Parathyroid adenoma (tissue), 2 donors: ENCODE measurements at regions not wholly inside any gene's neighbourhood (a gene's known extent, or its start where the extent isn't known, plus 50 kb on each side); places are given as distances from the start of the nearest gene placed in this dataset.

Source experiments
- H2AFZ ChIP-seq: fragments of 300-600 bp; sonication (generic); one replicate; pipeline ENCODE4 v1.7.0; 2017; ENCODE audit warnings: antibody characterized with exemption, mild to moderate bottlenecking
- H3K27ac ChIP-seq: fragments of 300-600 bp; sonication (generic); one replicate; pipeline ENCODE4 v1.7.0; 2017
- H3K27me3 ChIP-seq: fragments of 300-600 bp; sonication (generic); one replicate; pipeline ENCODE4 v1.7.0; 2017; ENCODE audit warnings: low read length; ENCODE audit not compliant: control insufficient read depth, insufficient read depth
- H3K36me3 ChIP-seq: fragments of 300-600 bp; sonication (generic); one replicate; pipeline ENCODE4 v1.7.0; 2017; ENCODE audit warnings: low read length; ENCODE audit not compliant: control insufficient read depth, insufficient read depth
- H3K4me1 ChIP-seq: fragments of 300-600 bp; sonication (generic); one replicate; pipeline ENCODE4 v1.7.0; 2017; ENCODE audit warnings: control low read depth
- H3K4me2 ChIP-seq: fragments of 300-600 bp; sonication (generic); one replicate; pipeline ENCODE4 v1.7.0; 2017; ENCODE audit warnings: low read length
- H3K4me3 ChIP-seq: fragments of 300-600 bp; sonication (generic); one replicate; pipeline ENCODE4 v1.7.0; 2017; ENCODE audit warnings: low read depth, low read length
- H3K79me2 ChIP-seq: fragments of 300-600 bp; sonication (generic); one replicate; pipeline ENCODE4 v1.7.0; 2017; ENCODE audit warnings: control low read depth
- H3K9ac ChIP-seq: fragments of 300-600 bp; sonication (generic); one replicate; pipeline ENCODE4 v1.7.0; 2017; ENCODE audit warnings: mild to moderate bottlenecking
- H3K9me3 ChIP-seq: fragments of 300-600 bp; sonication (generic); one replicate; pipeline ENCODE4 v1.7.0; 2017; ENCODE audit warnings: low read length; ENCODE audit not compliant: control insufficient read depth
- TF ChIP-seq, protein P1 (sequence below): fragments of 300-600 bp; sonication (generic); IDR thresholded peaks from one replicate; pipeline ENCODE4 v1.7.0; 2017; ENCODE audit warnings: antibody characterized with exemption, mild to moderate bottlenecking
- donor health status: primary hyperparathyroidism.

DNA sequence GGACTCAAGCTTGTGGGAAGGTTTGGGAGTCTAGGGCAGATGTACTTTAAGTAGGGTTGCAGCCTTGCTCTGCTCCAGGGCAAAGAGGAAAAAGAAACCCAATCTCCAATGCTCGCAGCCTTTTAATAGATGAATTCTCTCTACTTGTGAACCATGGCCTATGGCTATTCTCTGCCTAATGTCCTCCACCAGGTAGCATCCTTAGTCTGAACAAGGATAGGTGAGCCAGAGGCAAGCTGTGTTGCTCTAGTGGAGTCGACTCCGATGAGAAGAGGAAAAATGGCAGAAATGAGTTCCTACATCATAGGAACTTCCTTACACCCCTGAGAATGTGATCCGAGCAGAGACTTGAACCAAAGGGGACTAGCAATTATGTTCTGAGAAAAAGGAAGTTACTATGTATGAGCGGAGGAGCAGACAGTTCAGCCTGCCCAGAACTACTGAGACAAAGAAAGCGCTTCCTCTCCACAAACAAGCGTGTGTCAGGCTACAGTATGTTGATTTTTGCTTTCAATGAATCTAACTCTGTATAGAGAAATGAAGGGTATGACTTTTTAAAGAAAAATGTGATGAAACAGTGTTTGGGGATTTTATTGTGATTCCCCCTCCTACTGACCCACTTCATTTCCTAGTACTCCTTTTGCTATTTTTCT, 153.6 kb upstream of the ARID2 start:
- no peaks in the 10 kb centered on the region for H3K9me3 ChIP-seq
- H3K27ac ChIP-seq: no peak overlapping the region
- no peak overlapping the region for H3K4me2 ChIP-seq
- H3K79me2 ChIP-seq: no peaks in the 10 kb centered on the region
- peaks cover 6% of the 10 kb centered on the region for H3K4me1 ChIP-seq
- TF ChIP-seq, protein P1, sequence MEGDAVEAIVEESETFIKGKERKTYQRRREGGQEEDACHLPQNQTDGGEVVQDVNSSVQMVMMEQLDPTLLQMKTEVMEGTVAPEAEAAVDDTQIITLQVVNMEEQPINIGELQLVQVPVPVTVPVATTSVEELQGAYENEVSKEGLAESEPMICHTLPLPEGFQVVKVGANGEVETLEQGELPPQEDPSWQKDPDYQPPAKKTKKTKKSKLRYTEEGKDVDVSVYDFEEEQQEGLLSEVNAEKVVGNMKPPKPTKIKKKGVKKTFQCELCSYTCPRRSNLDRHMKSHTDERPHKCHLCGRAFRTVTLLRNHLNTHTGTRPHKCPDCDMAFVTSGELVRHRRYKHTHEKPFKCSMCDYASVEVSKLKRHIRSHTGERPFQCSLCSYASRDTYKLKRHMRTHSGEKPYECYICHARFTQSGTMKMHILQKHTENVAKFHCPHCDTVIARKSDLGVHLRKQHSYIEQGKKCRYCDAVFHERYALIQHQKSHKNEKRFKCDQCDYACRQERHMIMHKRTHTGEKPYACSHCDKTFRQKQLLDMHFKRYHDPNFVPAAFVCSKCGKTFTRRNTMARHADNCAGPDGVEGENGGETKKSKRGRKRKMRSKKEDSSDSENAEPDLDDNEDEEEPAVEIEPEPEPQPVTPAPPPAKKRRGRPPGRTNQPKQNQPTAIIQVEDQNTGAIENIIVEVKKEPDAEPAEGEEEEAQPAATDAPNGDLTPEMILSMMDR: no peak
- no peak overlapping the region for H3K4me3 ChIP-seq
- H2AFZ ChIP-seq: no peak overlapping the region
- no peaks in the 10 kb centered on the region for H3K27me3 ChIP-seq
- H3K36me3 ChIP-seq: no peaks in the 10 kb centered on the region
- no peak overlapping the region for H3K9ac ChIP-seq

DNA sequence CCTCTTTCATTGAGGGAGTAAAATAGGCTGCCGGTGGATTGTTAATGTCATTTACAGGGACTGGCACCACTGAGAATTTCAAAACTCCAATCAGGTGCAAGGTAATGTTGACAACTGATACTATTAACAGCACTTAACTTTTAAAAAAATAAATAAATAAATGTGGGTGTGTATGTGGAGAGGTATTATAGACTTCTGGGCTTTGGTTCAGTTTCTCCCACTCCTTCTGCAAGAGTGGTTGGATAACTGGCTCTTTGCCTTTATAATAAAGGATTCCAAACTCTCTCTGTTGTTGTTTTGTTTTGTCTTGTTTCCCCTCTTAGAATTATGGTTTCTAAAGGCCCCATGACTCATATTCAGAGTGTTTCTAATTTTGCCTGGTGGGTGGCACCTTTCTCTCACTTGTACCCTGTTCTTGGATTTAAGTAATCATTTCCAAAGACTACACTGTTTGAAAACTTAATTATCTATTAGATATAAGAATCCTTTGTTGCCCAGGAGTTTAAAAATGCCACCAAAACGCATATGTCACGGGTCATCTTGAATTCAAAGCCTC, 151.6 kb upstream of the ARID2 start:
- Histone ChIP-seq H3K9me3 (no peaks in the 10 kb centered on the region), H3K79me2 (no peaks in the 10 kb centered on the region), H3K27me3 (no peaks in the 10 kb centered on the region), H3K4me3 (no peak overlapping the region), H3K27ac (no peak overlapping the region), H3K4me2 (no peak overlapping the region), H3K4me1 (peaks cover 6% of the 10 kb centered on the region), H2AFZ (no peak overlapping the region), H3K36me3 (no peaks in the 10 kb centered on the region), H3K9ac (no peak overlapping the region)
- TF ChIP-seq, protein P1: no peak

DNA sequence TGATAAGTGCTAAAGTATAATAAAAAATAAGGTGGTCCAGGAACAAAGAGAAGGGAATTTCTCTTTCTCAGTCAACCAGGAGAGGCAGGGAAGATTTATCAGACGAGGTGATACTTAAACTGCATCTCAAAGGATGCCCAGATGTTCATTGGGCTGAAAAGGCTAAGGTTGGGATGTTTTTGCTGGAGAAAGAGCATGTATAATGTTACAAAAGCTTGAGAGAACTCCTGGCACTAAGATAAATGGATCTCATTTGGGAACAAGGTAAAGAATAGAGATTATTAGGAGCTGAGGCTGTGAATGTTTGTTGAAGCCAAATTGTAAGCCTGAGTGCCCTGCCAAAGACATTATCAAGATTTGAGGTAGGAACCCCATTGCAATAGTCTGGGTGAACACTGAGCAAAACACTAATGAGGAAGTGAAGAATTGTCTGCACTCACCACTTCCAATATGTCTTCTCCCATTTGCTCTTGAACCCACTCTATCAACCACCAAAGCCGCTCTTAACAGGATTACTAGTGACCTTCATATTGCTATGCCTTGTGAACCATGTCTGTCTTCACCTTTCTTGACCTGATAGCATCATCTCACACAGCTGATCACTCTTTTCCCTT, 149.0 kb upstream of the ARID2 start:
- Histone ChIP-seq H3K27ac (no peak overlapping the region), H3K27me3 (no peaks in the 10 kb centered on the region), H3K36me3 (no peaks in the 10 kb centered on the region), H3K4me2 (no peak overlapping the region), H3K9me3 (no peaks in the 10 kb centered on the region), H3K9ac (no peak overlapping the region), H3K4me1 (peaks cover 4% of the 10 kb centered on the region), H2AFZ (no peak overlapping the region), H3K79me2 (no peaks in the 10 kb centered on the region), H3K4me3 (no peak overlapping the region)
- TF ChIP-seq, protein P1: no peak

DNA sequence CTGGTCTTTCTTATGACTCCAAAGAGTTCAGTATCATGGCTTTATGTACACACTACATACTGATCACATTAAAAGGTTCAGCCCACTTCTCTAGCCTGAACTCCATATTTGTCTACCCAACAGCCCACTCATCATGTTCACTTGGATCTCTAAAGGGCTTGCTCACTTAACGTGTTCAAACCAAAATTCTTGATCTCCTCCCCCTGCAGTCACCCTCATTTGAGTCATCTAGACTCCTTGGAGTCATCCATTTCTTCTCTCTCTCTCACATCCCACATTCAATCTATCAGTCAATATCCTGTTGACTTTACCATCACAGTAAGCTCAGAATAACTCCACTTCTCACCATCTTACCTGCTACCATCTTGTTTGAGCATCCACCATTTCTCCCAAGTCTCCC, 148.4 kb upstream of the ARID2 start:
- no peak overlapping the region for H3K9ac ChIP-seq
- H3K9me3 ChIP-seq: no peaks in the 10 kb centered on the region
- TF ChIP-seq, protein P1: no peak
- H2AFZ ChIP-seq: no peak overlapping the region
- no peak overlapping the region for H3K4me2 ChIP-seq
- H3K27me3 ChIP-seq: no peaks in the 10 kb centered on the region
- no peaks in the 10 kb centered on the region for H3K79me2 ChIP-seq
- H3K4me1 ChIP-seq: no peaks in the 10 kb centered on the region
- H3K4me3 ChIP-seq: no peak overlapping the region
- H3K36me3 ChIP-seq: no peaks in the 10 kb centered on the region
- H3K27ac ChIP-seq: no peak overlapping the region
